Stimulated activated CD8-positive, alpha-beta memory T cell treated with anti-CD3 and anti-CD28 coated beads, Interleukin-7, amount 100 ng/mL, for 48 hours (primary cell): ENCODE measurements at regions not wholly inside any gene's neighbourhood (a gene's known extent, or its start where the extent isn't known, plus 50 kb on each side); places are given as distances from the start of the nearest gene placed in this dataset.

Experiments
- DNase-seq, 2 donors: peaks; one replicate each; pipeline ENCODE4 v3.0.0-alpha.2; 2020; ENCODE audit warnings: low read depth in 1 of 2; ENCODE audit errors: extremely low read depth in 1 of 2

DNA sequence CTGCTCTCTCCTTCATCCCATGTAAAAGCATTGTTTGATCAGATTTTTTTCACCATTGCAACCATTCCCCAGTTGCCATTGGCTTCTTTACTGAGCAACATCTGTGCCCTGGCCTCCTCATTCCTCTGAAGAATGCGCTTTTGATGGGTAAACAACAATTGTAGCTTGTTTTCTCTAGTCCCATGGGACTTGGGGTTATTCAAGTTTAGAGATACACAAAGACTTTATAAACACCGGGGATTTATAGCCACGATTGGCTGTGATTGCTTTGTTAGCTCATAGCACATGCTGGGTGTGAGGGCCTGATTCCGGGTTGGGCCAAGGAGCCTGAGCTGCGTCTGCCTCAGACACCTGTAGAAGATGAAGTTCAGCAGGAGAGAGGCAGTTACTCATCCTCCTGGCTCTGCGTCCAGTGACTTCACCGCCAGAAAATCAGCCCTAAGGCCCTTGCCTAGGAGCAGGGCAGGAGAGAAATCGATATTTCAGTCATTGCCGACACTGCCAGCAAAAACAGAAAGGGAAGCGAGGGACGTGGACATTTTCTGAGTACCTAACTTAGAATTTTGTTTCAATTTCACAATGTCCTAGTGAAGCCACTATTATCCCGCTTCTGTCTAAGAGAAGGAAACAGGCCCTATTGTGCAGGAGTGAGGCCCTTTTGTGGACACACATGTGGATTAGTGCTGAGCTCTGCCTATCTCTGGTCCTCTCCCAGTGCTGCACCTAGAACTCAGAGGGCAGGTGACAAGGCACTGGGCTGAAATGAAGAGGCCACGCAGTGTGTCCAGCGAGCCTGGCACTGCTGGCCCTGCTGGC is 159.8 kb upstream of the USP24 start:
- DNase-seq, result no peak

- DNase-seq, result no peak
Measured at GRCh38 chr1:55374216-55374615, 159.1 kb upstream of the USP24 start.

GRCh38 chr1:55369474-55369873 is 154.3 kb upstream of the USP24 start:
- DNase-seq, result no peak

DNA sequence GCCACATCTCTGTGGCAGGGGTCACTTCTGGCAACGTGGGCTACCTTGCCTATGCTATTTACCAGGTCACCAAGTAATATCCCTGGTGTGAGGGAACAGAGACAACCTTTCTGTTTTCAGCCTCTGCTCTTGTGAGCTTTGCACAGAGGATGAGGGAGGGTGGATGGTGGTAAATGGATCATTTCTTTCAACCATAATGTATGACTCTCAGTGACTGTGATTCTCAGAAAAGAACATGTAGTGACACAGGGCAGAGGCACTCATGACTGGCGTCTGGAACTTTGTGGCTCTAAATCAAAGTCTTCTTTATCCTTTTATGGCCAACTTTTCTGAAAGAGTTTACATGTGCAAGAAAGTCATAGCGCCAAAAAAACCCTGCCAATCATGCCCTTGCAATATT is 153.5 kb upstream of the USP24 start:
- DNase-seq, result no peak

DNA sequence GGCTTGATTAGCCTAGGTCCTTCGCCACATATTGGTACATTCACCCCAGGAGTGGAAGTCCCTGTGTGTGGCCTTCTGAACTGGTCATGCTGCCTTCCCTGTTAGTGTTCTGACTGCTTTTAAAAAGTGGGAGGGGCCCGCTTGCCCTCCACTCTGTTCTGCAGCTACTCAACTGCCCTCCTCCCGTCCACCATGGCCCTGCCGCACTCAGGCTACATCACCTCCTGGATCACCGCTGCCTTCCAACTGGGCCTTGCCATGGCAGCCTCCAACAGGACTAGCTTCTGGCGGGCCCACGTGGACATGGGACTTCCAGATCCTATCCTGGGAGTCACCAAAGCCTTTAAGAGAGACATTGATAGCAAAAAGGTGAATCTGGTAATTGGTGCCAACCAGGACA is 152.1 kb upstream of the USP24 start:
- DNase-seq, result no peak

- DNase-seq, result no peak
Measured at GRCh38 chr1:55364216-55364615, 149.1 kb upstream of the USP24 start.

DNA sequence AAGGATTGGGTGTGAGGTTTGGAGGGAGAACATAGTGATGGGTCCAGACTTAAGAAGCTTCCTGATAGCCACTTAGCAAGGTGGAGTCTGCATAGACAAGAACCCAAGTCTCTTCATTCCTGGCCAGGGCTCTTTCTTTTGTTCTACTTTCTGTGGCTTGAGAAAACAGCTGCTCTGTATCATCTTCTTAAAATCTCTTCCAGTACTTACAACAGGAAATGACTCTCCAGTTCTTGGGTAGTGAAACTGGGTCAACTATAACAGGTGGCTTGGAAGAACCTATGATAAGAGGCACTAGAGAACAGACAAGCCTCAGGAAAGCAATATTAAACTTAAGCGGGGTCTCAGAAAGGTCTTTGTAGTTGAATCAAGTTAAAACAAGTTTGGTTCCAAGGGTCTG is 148.1 kb upstream of the USP24 start:
- no peak for DNase-seq

- no peak for DNase-seq
Measured at GRCh38 chr1:55362558-55362957, 147.4 kb upstream of the USP24 start.

DNA sequence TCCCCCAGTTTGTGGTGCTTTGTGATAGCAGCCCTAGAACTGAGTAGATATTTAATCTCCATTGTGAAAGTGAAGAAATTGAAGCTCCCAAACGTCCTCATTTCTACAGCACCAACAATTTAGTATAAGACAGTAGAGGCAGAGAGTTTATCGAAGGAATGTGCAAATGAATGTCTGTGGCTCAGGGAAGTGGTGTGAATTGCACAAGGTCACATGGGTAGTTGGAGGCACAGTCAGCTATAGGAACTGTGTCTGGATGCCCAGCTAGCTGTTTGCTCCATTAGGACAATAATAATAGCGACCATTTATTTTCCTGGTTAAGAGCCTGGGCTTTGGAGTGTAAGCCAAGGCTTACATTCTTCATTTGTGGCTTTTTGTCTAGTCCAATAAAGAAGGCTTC is 144.4 kb upstream of the USP24 start:
- no peak for DNase-seq

- DNase-seq, result no peak
Measured at GRCh38 chr1:55358581-55358980, 143.4 kb upstream of the USP24 start.

- DNase-seq, result no peak
Measured at GRCh38 chr1:55355549-55355948, 140.4 kb upstream of the USP24 start.

- DNase-seq, result no peak
Measured at GRCh38 chr1:55353707-55354620, 138.8 kb upstream of the USP24 start.

DNA sequence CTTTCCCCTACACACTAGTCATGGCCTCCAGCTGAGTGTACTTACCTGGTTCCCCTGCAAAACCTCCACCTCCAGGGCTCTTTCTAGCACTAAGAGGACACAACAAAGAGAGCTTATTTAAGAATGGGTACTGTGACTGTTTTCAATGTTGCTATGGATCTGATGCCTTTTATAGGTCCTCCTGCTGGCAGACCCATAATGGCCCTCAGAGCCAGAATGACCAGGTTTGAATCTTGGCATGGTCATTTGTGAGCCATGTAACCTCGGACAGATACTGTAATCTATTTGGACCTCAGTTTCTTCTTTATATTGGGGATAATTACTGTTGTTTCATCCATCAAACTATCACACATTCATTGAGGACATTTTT is 137.6 kb upstream of the USP24 start:
- DNase-seq, result no peak

DNA sequence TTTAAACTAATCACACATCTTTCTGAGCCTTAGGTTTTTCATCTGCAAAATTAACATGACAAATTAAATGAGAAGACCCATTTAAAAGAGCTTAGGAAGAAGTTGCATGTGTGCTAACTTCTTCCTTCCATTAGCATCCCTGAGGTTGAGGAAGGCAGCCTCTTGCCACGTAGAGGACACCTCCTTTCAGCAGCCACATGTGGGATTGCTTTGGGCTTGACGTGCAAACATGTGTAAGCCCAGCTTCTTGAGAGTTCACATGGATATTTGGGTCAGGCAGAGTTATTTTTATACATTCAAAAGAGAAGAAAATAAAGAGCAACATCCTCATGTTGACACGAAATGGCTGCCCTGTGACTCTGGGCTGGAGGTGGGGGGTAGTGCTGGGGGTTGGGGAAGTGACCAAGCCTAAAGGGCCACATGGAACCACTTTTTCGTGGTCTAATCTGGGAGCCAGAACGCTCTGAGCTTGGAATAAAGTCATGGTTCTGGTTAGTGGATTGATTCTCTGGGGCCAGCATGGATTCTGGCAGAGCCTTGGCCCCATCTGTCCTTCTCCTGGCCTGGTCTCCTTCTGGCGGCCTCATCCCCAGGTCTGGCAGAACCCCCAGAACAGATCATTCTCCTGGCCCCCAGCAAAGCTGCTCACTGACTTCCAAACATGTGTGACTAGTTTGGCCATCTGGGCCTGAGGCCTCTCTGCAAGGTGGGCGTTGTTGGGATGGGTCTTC is 137.1 kb upstream of the USP24 start:
- DNase-seq, result no peak

DNA sequence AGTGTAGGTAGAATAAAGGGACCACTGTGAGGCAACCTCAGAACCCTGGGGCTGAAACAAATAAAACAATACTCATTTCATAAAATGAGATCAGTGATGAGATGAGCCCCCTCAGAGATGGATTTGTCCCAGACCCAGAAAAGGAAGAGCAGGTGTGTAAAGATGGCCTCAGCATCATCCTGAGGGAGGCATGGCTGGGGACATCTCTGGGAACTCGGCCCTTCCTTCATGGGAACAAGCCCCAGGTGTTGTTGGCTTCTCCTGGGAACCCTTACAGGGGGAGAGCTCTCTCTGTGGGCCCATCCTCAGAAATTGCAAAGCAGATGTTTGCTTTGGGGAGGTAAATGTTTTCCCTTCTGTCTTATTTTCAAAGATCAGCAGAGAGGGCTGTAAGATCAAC is 133.2 kb upstream of the USP24 start:
- no peak for DNase-seq

GRCh38 chr1:55347866-55348265 is 132.7 kb upstream of the USP24 start:
- DNase-seq, result no peak

DNA sequence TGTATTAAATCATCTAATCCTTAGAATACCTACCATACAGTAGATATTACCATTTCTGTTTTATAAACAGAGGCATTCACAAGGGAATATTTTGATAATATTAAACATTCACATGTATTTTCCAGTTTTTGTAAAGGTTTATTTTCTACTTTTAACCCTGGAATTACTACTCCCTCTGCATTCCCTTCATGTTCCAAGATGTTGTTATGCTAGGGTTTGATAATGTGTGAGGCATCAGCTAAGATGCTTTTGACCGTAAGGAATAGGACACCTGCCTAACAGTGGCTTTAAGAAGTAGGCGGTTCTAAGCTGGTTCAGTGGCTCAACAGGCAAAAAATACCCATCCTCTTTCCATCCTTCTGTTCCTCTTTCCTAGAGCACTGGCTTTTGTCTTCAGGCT is 131.9 kb upstream of the USP24 start:
- DNase-seq, result no peak

DNA sequence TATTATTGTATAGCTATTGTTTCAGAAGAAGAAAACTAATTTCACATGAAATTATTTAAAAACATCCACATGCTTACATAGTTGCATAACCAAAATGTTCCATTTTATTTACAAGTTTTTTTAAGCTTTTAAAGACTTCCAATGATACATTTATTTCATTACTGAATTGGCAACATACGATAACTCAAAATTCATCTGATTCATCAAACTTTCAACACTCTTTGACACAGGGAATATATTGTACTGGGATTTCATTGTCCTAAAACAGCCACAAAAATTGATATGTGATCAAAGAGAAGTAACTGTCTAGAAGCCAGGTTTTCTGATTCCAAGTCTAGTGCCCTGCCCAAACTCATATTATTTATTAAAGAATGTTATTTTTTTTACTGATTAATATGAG is 131.4 kb upstream of the USP24 start:
- no peak for DNase-seq

- DNase-seq, result no peak
Measured at GRCh38 chr1:55339681-55340080, 124.5 kb upstream of the USP24 start.

- DNase-seq, result no peak
Measured at GRCh38 chr1:55338448-55338820, 123.3 kb upstream of the USP24 start.

- DNase-seq, result no peak
Measured at GRCh38 chr1:55337801-55338447, 122.8 kb upstream of the USP24 start.
